MM.1S (cell line): ENCODE measurements at regions not wholly inside any gene's neighbourhood (a gene's known extent, or its start where the extent isn't known, plus 50 kb on each side); places are given as distances from the start of the nearest gene placed in this dataset.

ENCODE experiments used
- DNase-seq: peaks from one replicate; pipeline ENCODE4 v3.0.0-alpha.2; 2015
- H2AFZ ChIP-seq: fragments of 300-600 bp; sonication (generic); 2 replicates; pipeline ENCODE4 v1.6.0; 2016; ENCODE audit warnings: antibody characterized with exemption, low read length
- H3F3A ChIP-seq: fragments of 300-600 bp; sonication (generic); 2 replicates; pipeline ENCODE4 v1.6.1; 2016; ENCODE audit warnings: mild to moderate bottlenecking, antibody characterized with exemption, low read length, moderate library complexity, mixed read lengths; ENCODE audit not compliant: insufficient read depth
- H3K27ac ChIP-seq: fragments of 300-600 bp; sonication (generic); 2 replicates; pipeline ENCODE4 v1.5.1; 2016; ENCODE audit warnings: mild to moderate bottlenecking, low read length
- H3K27me3 ChIP-seq: fragments of 300-600 bp; sonication (generic); replicated peaks from 2 replicates; pipeline ENCODE4 v1.6.0; 2016; ENCODE audit warnings: low read length; ENCODE audit not compliant: insufficient read depth
- H3K36me3 ChIP-seq: fragments of 300-600 bp; sonication (generic); replicated peaks from 2 replicates; pipeline ENCODE4 v1.6.1; 2016; ENCODE audit warnings: mild to moderate bottlenecking, low read length, mixed read lengths; ENCODE audit not compliant: insufficient read depth
- H3K4me1 ChIP-seq: fragments of 300-600 bp; sonication (generic); 2 replicates; pipeline ENCODE4 v1.6.1; 2016; ENCODE audit warnings: low read length, mixed read lengths
- H3K4me2 ChIP-seq: fragments of 300-600 bp; sonication (generic); 2 replicates; pipeline ENCODE4 v1.6.0; 2016; ENCODE audit warnings: low read depth, low read length
- H3K4me3 ChIP-seq: fragments of 300-600 bp; sonication (generic); 2 replicates; pipeline ENCODE4 v1.5.1; 2016; ENCODE audit warnings: low read length, mixed read lengths
- H3K79me2 ChIP-seq: fragments of 300-600 bp; sonication (generic); 2 replicates; pipeline ENCODE4 v1.6.1; 2016; ENCODE audit warnings: mixed run types, low read length, mixed read lengths
- H3K9ac ChIP-seq: fragments of 300-600 bp; sonication (generic); 2 replicates; pipeline ENCODE4 v1.6.1; 2016; ENCODE audit warnings: low read length, mixed read lengths
- H3K9me2 ChIP-seq: fragments of 300-600 bp; sonication (generic); replicated peaks from 2 replicates; pipeline ENCODE4 v1.6.1; 2016; ENCODE audit warnings: mild to moderate bottlenecking, low read length, mixed read lengths; ENCODE audit not compliant: insufficient read depth
- H3K9me3 ChIP-seq: fragments of 300-600 bp; sonication (generic); replicated peaks from 2 replicates; pipeline ENCODE4 v1.6.1; 2016; ENCODE audit warnings: mild to moderate bottlenecking, low read length, mixed read lengths; ENCODE audit not compliant: insufficient read depth
- H4K20me1 ChIP-seq: fragments of 300-600 bp; sonication (generic); 2 replicates; pipeline ENCODE4 v1.6.1; 2016; ENCODE audit warnings: mild to moderate bottlenecking, low read length, moderate library complexity, mixed read lengths; ENCODE audit not compliant: insufficient read depth
- CTCF ChIP-seq: fragments of 300-600 bp; sonication (generic); IDR thresholded peaks from 2 replicates; pipeline ENCODE4 v1.5.1; 2016; ENCODE audit warnings: antibody characterized with exemption, low read length, mixed read lengths
- EZH2 ChIP-seq: fragments of 300-600 bp; sonication (generic); optimal IDR thresholded peaks from 2 replicates; pipeline ENCODE3; 2017; ENCODE audit warnings: low read depth, mild to moderate bottlenecking, antibody characterized with exemption, low read length, mixed read lengths
- EZH2phosphoT487 ChIP-seq: fragments of 300-600 bp; sonication (generic); IDR thresholded peaks from 2 replicates; pipeline ENCODE4 v1.6.1; 2018; ENCODE audit warnings: antibody characterized with exemption, low read length

GRCh38 chrX:39421006-39421405 lies 619.7 kb downstream of the MID1IP1 start:
- Histone ChIP-seq H3K36me3 (no peaks in the 10 kb centered on the region), H3K4me2 (no peak overlapping the region), H3K9me3 (no peaks in the 10 kb centered on the region), H2AFZ (no peak overlapping the region), H3K9ac (no peak overlapping the region), H4K20me1 (no peaks in the 10 kb centered on the region), H3K4me1 (no peaks in the 10 kb centered on the region), H3F3A (no peaks in the 10 kb centered on the region), H3K27me3 (no peaks in the 10 kb centered on the region), H3K4me3 (no peak overlapping the region), H3K27ac (no peak overlapping the region), H3K79me2 (no peaks in the 10 kb centered on the region), H3K9me2 (no peaks in the 10 kb centered on the region)
- no peak for TF ChIP-seq CTCF
- no peak for TF ChIP-seq EZH2phosphoT487
- TF ChIP-seq EZH2: no peak
- no peak for DNase-seq

- no peak overlapping the region for H3K4me2 ChIP-seq
- H3K4me1 ChIP-seq: no peaks in the 10 kb centered on the region
- H3K4me3 ChIP-seq: no peak overlapping the region
- TF ChIP-seq EZH2: no peak
- TF ChIP-seq EZH2phosphoT487: no peak
- no peak for TF ChIP-seq CTCF
- no peaks in the 10 kb centered on the region for H3F3A ChIP-seq
- H3K9ac ChIP-seq: no peak overlapping the region
- no peaks in the 10 kb centered on the region for H3K36me3 ChIP-seq
- no peak for DNase-seq
- no peak overlapping the region for H2AFZ ChIP-seq
- no peaks in the 10 kb centered on the region for H3K9me2 ChIP-seq
- no peaks in the 10 kb centered on the region for H3K79me2 ChIP-seq
- H3K27me3 ChIP-seq: no peaks in the 10 kb centered on the region
- H3K27ac ChIP-seq: no peak overlapping the region
- H4K20me1 ChIP-seq: no peaks in the 10 kb centered on the region
- H3K9me3 ChIP-seq: no peaks in the 10 kb centered on the region
These were observed 624.0 kb downstream of the MID1IP1 start for GRCh38 chrX:39425124-39425806.

- no peaks in the 10 kb centered on the region for H3K4me1 ChIP-seq
- no peaks in the 10 kb centered on the region for H3K27me3 ChIP-seq
- H3K36me3 ChIP-seq: no peaks in the 10 kb centered on the region
- no peak overlapping the region for H2AFZ ChIP-seq
- no peak overlapping the region for H3K4me2 ChIP-seq
- H3F3A ChIP-seq: no peaks in the 10 kb centered on the region
- H3K9me2 ChIP-seq: no peaks in the 10 kb centered on the region
- no peaks in the 10 kb centered on the region for H4K20me1 ChIP-seq
- H3K4me3 ChIP-seq: no peak overlapping the region
- no peaks in the 10 kb centered on the region for H3K79me2 ChIP-seq
- H3K9me3 ChIP-seq: no peaks in the 10 kb centered on the region
- H3K27ac ChIP-seq: no peak overlapping the region
- no peak for DNase-seq
- TF ChIP-seq EZH2 (no peak), EZH2phosphoT487 (no peak), CTCF (no peak)
- no peak overlapping the region for H3K9ac ChIP-seq
These were observed 624.8 kb downstream of the MID1IP1 start for GRCh38 chrX:39426101-39426500.
